Smooth muscle cell (in vitro differentiated cells): ENCODE measurements at regions not wholly inside any gene's neighbourhood (a gene's known extent, or its start where the extent isn't known, plus 50 kb on each side); places are given as distances from the start of the nearest gene placed in this dataset.
"Not testable (repeated sequence)": the region's sequence is repeated elsewhere in the genome, so short reads cannot be mapped to it uniquely, and the experiment has no call there.

ENCODE experiments used
- DNase-seq: peaks from one replicate; lab custom pipeline; 2025; ENCODE audit not compliant: unreplicated experiment; lab: John Stamatoyannopoulos, UW
- H2AFZ ChIP-seq: fragments of 200-600 bp; sonication (generic); 2 replicates; pipeline ENCODE4 v1.6.0; 2016; ENCODE audit warnings: antibody characterized with exemption, low read depth, mild to moderate bottlenecking
- H3F3A ChIP-seq: fragments of 200-600 bp; sonication (generic); 2 replicates; pipeline ENCODE4 v1.6.0; 2017; ENCODE audit warnings: antibody characterized with exemption, low read depth
- H3K27ac ChIP-seq: fragments of 200-600 bp; sonication (generic); 2 replicates; pipeline ENCODE4 v1.5.1; 2016; ENCODE audit warnings: low read depth, mild to moderate bottlenecking
- H3K27me3 ChIP-seq: fragments of 200-600 bp; sonication (generic); 2 replicates; pipeline ENCODE4 v1.6.1; 2016; ENCODE audit warnings: low read depth, mild to moderate bottlenecking
- H3K36me3 ChIP-seq: fragments of 200-600 bp; sonication (generic); 2 replicates; pipeline ENCODE4 v1.5.1; 2016; ENCODE audit warnings: low read depth
- H3K4me1 ChIP-seq: fragments of 200-600 bp; sonication (generic); 2 replicates; pipeline ENCODE4 v1.5.1; 2016; ENCODE audit warnings: low read depth
- H3K4me2 ChIP-seq: fragments of 200-600 bp; sonication (generic); 2 replicates; pipeline ENCODE4 v1.6.0; 2016; ENCODE audit warnings: mild to moderate bottlenecking
- H3K4me3 ChIP-seq: fragments of 200-600 bp; sonication (generic); 2 replicates; pipeline ENCODE4 v1.5.1; 2016; ENCODE audit warnings: mild to moderate bottlenecking
- H3K79me2 ChIP-seq: fragments of 200-600 bp; sonication (generic); 2 replicates; pipeline ENCODE4 v1.6.0; 2016; ENCODE audit warnings: low read depth, mild to moderate bottlenecking
- H3K9ac ChIP-seq: fragments of 200-600 bp; sonication (generic); 2 replicates; pipeline ENCODE4 v1.6.0; 2016; ENCODE audit warnings: low read depth
- H3K9me3 ChIP-seq: fragments of 200-600 bp; sonication (generic); replicated peaks from 2 replicates; pipeline ENCODE4 v1.5.1; 2016; ENCODE audit warnings: low read depth
- H4K20me1 ChIP-seq: fragments of 200-600 bp; sonication (generic); 2 replicates; pipeline ENCODE4 v1.6.0; 2016; ENCODE audit warnings: low read depth
- CTCF ChIP-seq: fragments of 200-600 bp; sonication (generic); IDR thresholded peaks from 2 replicates; pipeline ENCODE4 v1.5.1; 2017; ENCODE audit warnings: borderline replicate concordance, mild to moderate bottlenecking, antibody characterized with exemption; ENCODE audit not compliant: insufficient read depth, poor library complexity, severe bottlenecking
- WGBS: methylation state at CpG from one replicate; pipeline ENCODE4 v1.1.7; 2016; ENCODE audit warnings: low lambda C conversion rate; 5-methylcytosine and 5-hydroxymethylcytosine counted together

DNA sequence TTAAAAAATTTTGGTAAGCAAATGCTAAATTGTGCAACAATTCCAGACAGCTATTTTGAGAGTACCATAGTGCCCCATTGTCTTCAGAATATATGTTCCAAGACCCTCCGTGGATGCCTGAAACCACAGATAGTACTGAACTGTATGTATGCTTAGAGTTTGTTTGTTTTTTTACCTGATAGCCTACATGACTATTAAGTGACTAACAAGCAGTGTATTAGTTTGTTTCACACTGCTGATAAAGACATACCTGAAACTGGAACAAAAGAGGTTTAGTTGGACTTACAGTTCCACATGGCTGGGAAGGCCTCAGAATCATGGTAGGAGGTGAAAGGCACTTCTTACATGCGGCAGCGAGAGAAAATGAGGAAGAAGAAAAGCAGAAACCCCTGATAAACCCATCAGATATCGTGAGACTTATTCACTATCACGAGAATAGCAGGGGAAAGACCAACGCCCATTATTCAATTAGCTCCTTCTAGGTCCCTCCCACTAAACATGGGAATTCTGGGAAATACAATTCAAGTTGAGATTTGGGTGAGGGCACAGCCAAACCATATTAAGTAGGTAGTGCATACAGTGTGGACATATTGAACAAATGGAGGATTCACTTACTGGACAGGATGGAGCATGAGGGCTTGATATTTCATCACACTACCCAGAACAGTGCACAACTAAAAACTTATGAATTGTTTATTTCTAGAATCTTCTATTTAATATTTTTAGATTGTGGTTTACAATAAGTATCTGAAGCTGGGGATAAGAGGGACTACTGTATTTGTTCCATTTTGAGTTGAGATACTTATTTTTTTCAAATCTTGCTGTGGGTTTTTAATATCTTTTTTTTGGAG, 78.5 kb downstream of the LHX9 start:
- no peak for DNase-seq
- H3K4me1 ChIP-seq: no peaks in the 10 kb centered on the region
- H3F3A ChIP-seq: no peaks in the 10 kb centered on the region
- TF ChIP-seq CTCF: no peak
- no peak overlapping the region for H3K4me2 ChIP-seq
- H2AFZ ChIP-seq: no peak overlapping the region
- no peak overlapping the region for H3K9ac ChIP-seq
- no peaks in the 10 kb centered on the region for H3K79me2 ChIP-seq
- no peaks in the 10 kb centered on the region for H4K20me1 ChIP-seq
- H3K27ac ChIP-seq: no peak overlapping the region
- H3K9me3 ChIP-seq: no peaks in the 10 kb centered on the region
- no peaks in the 10 kb centered on the region for H3K27me3 ChIP-seq
- no peak overlapping the region for H3K4me3 ChIP-seq
- H3K36me3 ChIP-seq: no peaks in the 10 kb centered on the region
- 95% methylated on average over 6 of the region's 6 CpGs for WGBS

DNA sequence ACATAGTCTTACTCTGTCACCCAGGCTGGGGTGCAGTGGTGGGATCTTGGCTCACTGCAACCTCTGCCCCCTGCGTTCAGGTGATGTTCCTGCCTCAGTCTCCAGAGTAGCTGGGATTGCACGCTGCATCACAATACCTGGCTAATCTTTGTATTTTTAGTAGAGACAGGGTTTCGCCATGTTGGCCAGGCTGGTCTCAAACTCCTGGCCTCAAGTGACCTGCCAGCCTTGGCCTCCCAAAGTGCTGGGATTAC, 79.0 kb downstream of the LHX9 start:
- H3K27me3 ChIP-seq, H3K9me3 ChIP-seq, H2AFZ ChIP-seq, H3F3A ChIP-seq, H3K4me1 ChIP-seq, DNase-seq, H3K4me3 ChIP-seq, H4K20me1 ChIP-seq, H3K79me2 ChIP-seq, H3K27ac ChIP-seq, H3K36me3 ChIP-seq, H3K9ac ChIP-seq, H3K4me2 ChIP-seq: not testable (repeated sequence)
- WGBS: 97% methylated on average over 3 of the region's 3 CpGs

DNA sequence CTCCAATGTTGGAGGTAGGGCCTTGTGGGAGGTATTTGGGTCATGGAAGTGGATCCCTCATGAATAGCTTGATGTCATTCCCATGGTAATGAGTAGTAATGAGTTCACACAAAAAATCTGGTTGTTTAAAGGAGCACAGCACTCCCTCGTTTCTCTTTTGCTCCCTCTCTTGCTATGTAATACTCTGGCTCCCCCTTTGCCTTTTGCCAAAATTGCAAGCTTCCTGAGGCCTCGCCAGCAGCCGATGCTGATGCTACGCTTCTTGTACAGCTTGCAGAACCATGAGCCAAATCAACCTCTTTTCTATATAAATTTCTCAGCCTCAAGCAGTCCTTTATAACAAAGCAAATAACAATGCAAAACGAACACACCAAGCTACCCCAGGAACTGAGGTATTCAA, 80.9 kb downstream of the LHX9 start:
- Histone ChIP-seq H3K27me3 (no peaks in the 10 kb centered on the region), H3K4me3 (no peak overlapping the region), H3K9me3 (no peaks in the 10 kb centered on the region), H3F3A (no peaks in the 10 kb centered on the region), H4K20me1 (no peaks in the 10 kb centered on the region), H3K4me1 (no peaks in the 10 kb centered on the region), H2AFZ (no peak overlapping the region), H3K79me2 (no peaks in the 10 kb centered on the region), H3K36me3 (no peaks in the 10 kb centered on the region), H3K9ac (no peak overlapping the region), H3K4me2 (no peak overlapping the region), H3K27ac (no peak overlapping the region)
- no peak for DNase-seq
- TF ChIP-seq CTCF: no peak
- 61% methylated on average over 5 of the region's 5 CpGs for WGBS

- Histone ChIP-seq H3K79me2 (no peaks in the 10 kb centered on the region), H3K4me2 (no peak overlapping the region), H2AFZ (no peak overlapping the region), H3K36me3 (no peaks in the 10 kb centered on the region), H3F3A (no peaks in the 10 kb centered on the region), H3K27ac (no peak overlapping the region), H4K20me1 (no peaks in the 10 kb centered on the region), H3K4me1 (no peaks in the 10 kb centered on the region), H3K4me3 (no peak overlapping the region), H3K9me3 (no peaks in the 10 kb centered on the region), H3K9ac (no peak overlapping the region), H3K27me3 (no peaks in the 10 kb centered on the region)
- 82% methylated on average over 3 of the region's 3 CpGs for WGBS
- TF ChIP-seq CTCF: no peak
- no peak for DNase-seq
Measured at GRCh38 chr1:198001776-198002408, 84.7 kb downstream of the LHX9 start.
